Stomach (tissue), 8 donors: ENCODE measurements at regions not wholly inside any gene's neighbourhood (a gene's known extent, or its start where the extent isn't known, plus 50 kb on each side); places are given as distances from the start of the nearest gene placed in this dataset.

Experiments
- DNase-seq, 2 donors: peaks; one replicate each; pipeline versions ENCODE4 v3.0.0 to v3.0.0-alpha.2; 2013 to 2019
- H3K27ac ChIP-seq, 5 donors: fragments of 200-600 bp in 4 of 5; sonication (generic) in 4 of 5; one replicate each; pipeline ENCODE4 v1.5.1; 2013 to 2019; ENCODE audit warnings: mild to moderate bottlenecking in 1 of 5, moderate library complexity in 1 of 5
- H3K27me3 ChIP-seq, 3 donors: fragments of 200-600 bp; sonication (generic); one replicate each; pipeline ENCODE4 v1.5.1; 2017 to 2019; ENCODE audit warnings: mixed run types in 1 of 3
- H3K36me3 ChIP-seq, 4 donors: fragments of 200-600 bp; sonication (generic); 1 replicate in 3 of 4; 2 replicates in 1 of 4; pipeline ENCODE4 v1.5.1; 2016 to 2019
- H3K4me1 ChIP-seq, 4 donors: fragments of 200-600 bp; sonication (generic); one replicate each; pipeline ENCODE4 v1.5.1; 2016 to 2019
- H3K4me3 ChIP-seq, 4 donors: fragments of 200-600 bp; sonication (generic) in 3 of 4; one replicate each; pipeline ENCODE4 v1.5.1; 2016 to 2019; ENCODE audit warnings: mild to moderate bottlenecking in 1 of 4
- H3K9me3 ChIP-seq, 4 donors: fragments of 200-600 bp; sonication (generic); one replicate each; pipeline ENCODE4 v1.5.1; 2016 to 2019
- EP300 ChIP-seq: sonication (generic); formaldehyde crosslinking; IDR thresholded peaks from one replicate; pipeline ENCODE4 v1.6.1; 2017; ENCODE audit warnings: antibody characterized with exemption
- POLR2A ChIP-seq, 4 donors: fragments of 450-650 bp; IDR thresholded peaks; one replicate each; pipeline ENCODE4 v1.6.1; 2016; ENCODE audit warnings: antibody characterized with exemption in 4 of 4, control low read depth in 2 of 4, mild to moderate bottlenecking in 1 of 4, moderate library complexity in 1 of 4
- POLR2AphosphoS5 ChIP-seq, 3 donors: sonication (generic); formaldehyde crosslinking; IDR thresholded peaks; one replicate each; pipeline ENCODE4 v1.6.1; 2016; ENCODE audit warnings: antibody characterized with exemption in 3 of 3
- WGBS, 5 donors: extraction: QIAGEN DNeasy Blood & Tissue Kit in 3 of 5; methylation state at CpG; one replicate each; pipeline versions ENCODE4 v1.1.5 to v1.1.7; 2013 to 2018; 5-methylcytosine and 5-hydroxymethylcytosine counted together
- intact Hi-C: fragments of 100-400 bp; cut with DNase I; formaldehyde crosslinking; loops from one replicate; pipeline ENCODE4 v1.15.1; 2023; ENCODE audit warnings: low total_unique reads
- TF ChIP-seq, protein P1 (sequence below), 7 experiments: fragments of 450-650 bp in 4 of 7; fragments of 200-600 bp in 3 of 7; sonication (generic) in 3 of 7; IDR thresholded peaks; one replicate each; pipeline ENCODE4 v1.5.1; 2016 to 2019; ENCODE audit warnings: antibody characterized with exemption in 7 of 7, control low read depth in 2 of 7, mild to moderate bottlenecking in 1 of 7
- donor health status: healthy with polysubstance abuse.
- donor health status: Bipolar disorder and iron deficiency.
- donor health status: healthy.

DNA sequence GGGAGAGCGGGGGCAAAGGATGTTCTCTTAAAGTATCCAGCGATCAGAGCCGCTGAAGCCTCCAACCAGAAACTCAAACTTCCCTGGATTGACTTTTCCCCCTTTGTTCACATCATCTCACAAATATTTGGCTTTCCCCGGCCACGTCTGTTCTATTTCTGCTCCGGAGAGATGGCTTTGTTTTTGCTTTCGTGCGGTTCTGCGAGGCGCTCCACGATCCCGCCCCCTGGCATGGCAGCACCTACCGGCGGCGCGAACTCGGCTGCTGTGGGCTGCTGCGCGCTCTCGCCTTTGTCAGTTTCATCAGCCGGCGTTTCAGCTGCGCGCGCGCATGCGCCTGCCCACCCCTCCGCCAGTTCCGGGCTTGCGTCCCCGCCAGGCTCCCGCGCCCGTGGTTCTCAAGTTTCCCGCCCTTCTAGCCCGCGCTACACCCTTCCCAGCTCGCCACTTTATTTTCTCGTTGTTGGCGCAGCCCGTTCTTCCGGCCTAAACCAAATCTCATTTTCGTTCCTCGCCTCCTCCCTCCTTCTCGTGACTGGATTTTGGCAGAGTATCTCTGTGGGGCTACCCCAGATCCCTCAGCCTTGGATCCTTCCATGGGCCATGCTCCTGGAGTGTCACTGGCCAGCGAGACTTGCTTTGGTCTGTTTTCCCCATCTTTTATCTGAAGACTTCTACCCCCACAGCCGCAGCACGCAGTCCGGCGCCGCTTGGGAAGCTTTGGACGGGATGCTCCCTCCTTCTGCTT, 98.0 kb downstream of the INSIG2 start:
- Histone ChIP-seq H3K36me3 (no peaks in the 10 kb centered on the region), H3K27me3 (no peaks in the 10 kb centered on the region), H3K4me1 (peaks cover 9 to 12% (median 11%) of the 10 kb centered on the region in 4 donors), H3K27ac (peak overlapping the region; percentile 60 to 86 (median 85)), H3K4me3 (peak overlapping the region; percentile 55 to 71 (median 68)), H3K9me3 (no peaks in the 10 kb centered on the region)
- WGBS, 5 donors, result 8 to 10% (median 10%) methylated on average over 52 of the region's 52 CpGs
- peak; percentile 88 to 96 for DNase-seq
- intact Hi-C loops, result no loop called here
- TF ChIP-seq POLR2AphosphoS5 (IDR thresholded peaks at IDR 0.05) (peak; percentile 9 to 79 (median 73)), EP300 (no peak), POLR2A (IDR thresholded peaks at IDR 0.05) (no peak)
- TF ChIP-seq, protein P1, sequence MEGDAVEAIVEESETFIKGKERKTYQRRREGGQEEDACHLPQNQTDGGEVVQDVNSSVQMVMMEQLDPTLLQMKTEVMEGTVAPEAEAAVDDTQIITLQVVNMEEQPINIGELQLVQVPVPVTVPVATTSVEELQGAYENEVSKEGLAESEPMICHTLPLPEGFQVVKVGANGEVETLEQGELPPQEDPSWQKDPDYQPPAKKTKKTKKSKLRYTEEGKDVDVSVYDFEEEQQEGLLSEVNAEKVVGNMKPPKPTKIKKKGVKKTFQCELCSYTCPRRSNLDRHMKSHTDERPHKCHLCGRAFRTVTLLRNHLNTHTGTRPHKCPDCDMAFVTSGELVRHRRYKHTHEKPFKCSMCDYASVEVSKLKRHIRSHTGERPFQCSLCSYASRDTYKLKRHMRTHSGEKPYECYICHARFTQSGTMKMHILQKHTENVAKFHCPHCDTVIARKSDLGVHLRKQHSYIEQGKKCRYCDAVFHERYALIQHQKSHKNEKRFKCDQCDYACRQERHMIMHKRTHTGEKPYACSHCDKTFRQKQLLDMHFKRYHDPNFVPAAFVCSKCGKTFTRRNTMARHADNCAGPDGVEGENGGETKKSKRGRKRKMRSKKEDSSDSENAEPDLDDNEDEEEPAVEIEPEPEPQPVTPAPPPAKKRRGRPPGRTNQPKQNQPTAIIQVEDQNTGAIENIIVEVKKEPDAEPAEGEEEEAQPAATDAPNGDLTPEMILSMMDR (IDR thresholded peaks at IDR 0.05), result peak in 1 of 7 experiments; percentile 12

DNA sequence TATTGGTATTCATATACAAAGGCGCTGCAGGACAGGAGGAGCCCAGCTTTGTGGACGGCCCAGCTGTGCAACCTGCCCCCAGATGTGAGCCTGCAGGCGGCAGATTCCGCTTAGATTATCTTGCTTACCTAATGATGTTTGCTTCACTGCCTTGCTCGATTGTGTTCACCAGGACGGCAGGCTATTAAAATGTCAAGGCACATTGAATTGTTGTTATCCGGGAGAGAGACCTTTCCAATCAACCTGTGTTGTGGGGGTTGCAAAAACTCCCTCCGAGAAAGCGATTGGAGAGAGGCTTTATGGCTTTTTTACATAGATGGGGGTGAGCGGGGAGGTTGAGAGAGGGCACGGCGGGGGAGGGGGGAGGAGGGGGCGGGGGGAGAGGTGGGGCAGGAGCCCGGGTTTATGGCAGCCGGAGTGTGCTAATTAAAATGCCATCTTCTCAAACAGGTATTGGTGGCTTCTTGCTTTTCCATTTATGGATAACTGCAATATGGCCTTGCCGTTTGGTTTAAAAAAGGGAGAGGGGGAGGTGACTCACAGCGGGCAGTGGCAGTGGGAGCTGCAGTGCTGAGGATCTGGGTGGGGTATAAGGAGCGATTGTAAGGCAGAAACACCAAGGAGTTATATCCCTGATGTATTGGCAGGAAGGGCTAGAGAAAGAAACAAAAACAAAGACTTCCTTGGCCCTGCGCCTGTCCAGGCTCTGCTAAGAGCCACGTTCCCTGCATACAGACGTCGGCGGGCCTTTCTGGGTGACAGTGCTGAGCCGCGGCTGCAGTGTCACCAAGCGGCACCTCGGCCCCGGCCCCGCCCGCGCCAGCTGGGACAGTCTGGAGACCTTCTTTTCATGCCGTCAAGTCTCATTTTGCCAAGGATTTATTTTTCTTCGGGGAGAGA, 97.2 kb downstream of the INSIG2 start:
- peaks cover 9 to 12% (median 11%) of the 10 kb centered on the region in 4 donors for H3K4me1 ChIP-seq
- peak overlapping the region; percentile 60 to 86 (median 85) for H3K27ac ChIP-seq
- no peaks in the 10 kb centered on the region for H3K27me3 ChIP-seq
- TF ChIP-seq POLR2AphosphoS5 (IDR thresholded peaks at IDR 0.05), result no peak
- no peak for TF ChIP-seq POLR2A (IDR thresholded peaks at IDR 0.05)
- no peak for TF ChIP-seq EP300
- TF ChIP-seq, protein P1 (IDR thresholded peaks at IDR 0.05), result peak in 1 of 7 experiments; percentile 13
- intact Hi-C loops, result no loop called here
- 4 to 8% (median 7%) methylated on average over 33 of the region's 33 CpGs for WGBS, 5 donors
- H3K36me3 ChIP-seq, result no peaks in the 10 kb centered on the region
- no peaks in the 10 kb centered on the region for H3K9me3 ChIP-seq
- H3K4me3 ChIP-seq, result peak overlapping the region; percentile 55 to 71 (median 68)
- DNase-seq, result peak; percentile 63 to 80

DNA sequence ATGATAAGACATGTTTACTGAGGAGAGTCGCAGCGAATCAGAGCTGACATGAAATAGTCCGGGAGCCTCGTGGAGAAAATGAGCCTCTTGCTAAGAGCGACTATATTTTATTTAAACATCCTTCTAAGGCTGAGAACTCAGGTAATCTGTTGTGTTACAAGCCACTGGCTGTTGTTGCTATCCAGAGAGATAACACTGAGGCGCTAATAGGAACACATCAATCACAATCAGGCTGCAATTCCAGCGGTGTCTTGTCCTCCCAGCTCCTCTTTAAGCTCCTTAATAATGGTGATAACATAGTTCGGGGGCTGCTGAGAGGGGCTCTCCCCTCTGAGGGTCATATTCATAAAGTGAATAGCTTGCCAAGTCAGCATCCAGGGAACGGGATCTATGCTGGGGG, 95.1 kb downstream of the INSIG2 start:
- Histone ChIP-seq H3K4me1 (peaks cover 9 to 12% (median 11%) of the 10 kb centered on the region in 4 donors), H3K4me3 (no peak overlapping the region), H3K27me3 (peaks cover 0 to 6% (median 0%) of the 10 kb centered on the region in 3 donors), H3K36me3 (no peaks in the 10 kb centered on the region), H3K9me3 (no peaks in the 10 kb centered on the region), H3K27ac (no peak overlapping the region)
- WGBS, 5 donors, result 31 to 49% (median 37%) methylated on average over 9 of the region's 9 CpGs
- no peak for TF ChIP-seq POLR2AphosphoS5 (IDR thresholded peaks at IDR 0.05)
- no peak for TF ChIP-seq EP300
- TF ChIP-seq, protein P1 (IDR thresholded peaks at IDR 0.05), result no peak
- no peak for TF ChIP-seq POLR2A (IDR thresholded peaks at IDR 0.05)
- intact Hi-C loops, result no loop called here
- DNase-seq, result no peak

DNA sequence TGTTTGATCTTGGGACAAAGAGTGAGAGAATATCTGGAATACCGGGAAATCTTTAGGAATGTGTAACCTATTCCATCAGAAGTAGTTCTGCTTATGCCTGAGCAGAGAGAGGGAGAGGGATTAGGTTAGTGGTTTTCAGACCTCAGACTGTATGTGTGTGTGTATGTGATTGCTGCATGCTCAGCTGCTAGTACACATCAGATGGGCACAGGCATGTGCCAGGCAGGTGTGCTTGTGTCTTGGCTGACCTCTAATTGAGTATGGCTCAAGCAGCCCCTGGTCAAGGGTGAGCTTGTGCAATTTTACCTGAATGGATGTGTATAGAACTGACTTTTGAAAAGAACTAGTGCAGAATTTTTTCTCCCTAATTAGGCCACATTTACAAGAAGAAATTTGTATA, 91.2 kb downstream of the INSIG2 start:
- WGBS, 5 donors, result 89 to 96% (median 94%) methylated on average over 1 of the region's 1 CpG
- intact Hi-C loops, result no loop called here
- Histone ChIP-seq H3K36me3 (no peaks in the 10 kb centered on the region), H3K9me3 (no peaks in the 10 kb centered on the region), H3K4me3 (no peak overlapping the region), H3K27ac (no peak overlapping the region), H3K4me1 (no peaks in the 10 kb centered on the region), H3K27me3 (peaks cover 0 to 13% (median 0%) of the 10 kb centered on the region in 3 donors)
- no peak for DNase-seq
- TF ChIP-seq POLR2AphosphoS5 (IDR thresholded peaks at IDR 0.05), result no peak
- TF ChIP-seq POLR2A (IDR thresholded peaks at IDR 0.05), result no peak
- TF ChIP-seq EP300, result no peak
- TF ChIP-seq, protein P1 (IDR thresholded peaks at IDR 0.05), result no peak
